ENCODE measurements at regions not wholly inside any gene's neighbourhood (a gene's known extent, or its start where the extent isn't known, plus 50 kb on each side); places are given as distances from the start of the nearest gene placed in this dataset.

GRCh38 chr3:107990926-107991325, 99.9 kb downstream of the CD47 start:
- Mint-ChIP-seq H3K4me1 (peaks cover 0 to 2% of the 10 kb centered on the region in 2 experiments; a peak in 2 of 4 replicates), H3K4me3 (no peak overlapping the region), H3K27me3 (ENCODE audit: low read depth) (peaks cover 2% of the 10 kb centered on the region), H3K27ac (no peak overlapping the region), H3K9me3 (no peaks in the 10 kb centered on the region), H3K36me3 (ENCODE audit: insufficient read depth in 1 of 3, low read depth in 3 of 3) (no peaks in the 10 kb centered on the region)
- no peak for DNase-seq
- Histone ChIP-seq H4K8ac (replicated peaks; ENCODE audit: insufficient read length, low read depth, low read length) (no peak overlapping the region), H2BK120ac (ENCODE audit: low read depth, low read length, poor library complexity, severe bottlenecking) (no peak overlapping the region), H3K79me1 (ENCODE audit: insufficient read depth, low read depth, low read length, poor library complexity, severe bottlenecking) (no peaks in the 10 kb centered on the region), H3K4me2 (ENCODE audit: insufficient read depth, insufficient read length, low read length) (no peak overlapping the region), H3K9ac (ENCODE audit: extremely low read depth, insufficient read length, low read length) (no peak overlapping the region), H2BK20ac (ENCODE audit: low read depth, low read length, poor library complexity, severe bottlenecking) (no peak overlapping the region), H2AFZ (ENCODE audit: low read length) (no peak overlapping the region), H2BK5ac (ENCODE audit: insufficient read length, low read length) (no peak overlapping the region), H3K23me2 (ENCODE audit: insufficient read length, low read depth, low read length, poor library complexity, severe bottlenecking) (no peaks in the 10 kb centered on the region), H3K14ac (ENCODE audit: insufficient read depth, low read length) (no peak overlapping the region), H3K23ac (ENCODE audit: insufficient read length, low read depth, low read length) (no peak overlapping the region), H3K27me3 (ENCODE audit: insufficient read depth, low read length) (no peaks in the 10 kb centered on the region), H3K79me2 (ENCODE audit: insufficient read depth, low read length) (no peaks in the 10 kb centered on the region), H3K18ac (ENCODE audit: insufficient read length, low read depth, low read length) (no peak overlapping the region), H2BK15ac (ENCODE audit: low read depth, low read length) (no peak overlapping the region), H2AK5ac (ENCODE audit: insufficient read length, low read length) (no peak overlapping the region), H3K4me1 (ENCODE audit: insufficient read depth, low read length) (no peaks in the 10 kb centered on the region; the same call in 1 of the 2 replicates), H3K4ac (ENCODE audit: low read depth, low read length) (no peak overlapping the region), H4K91ac (ENCODE audit: insufficient read length, low read depth, low read length) (no peak overlapping the region), H4K20me1 (ENCODE audit: control insufficient read depth, insufficient read depth, insufficient read length) (no peaks in the 10 kb centered on the region), H3K27ac (ENCODE audit: insufficient read length, low read depth, low read length) (no peak overlapping the region), H3K56ac (ENCODE audit: insufficient read length, low read depth, low read length) (no peak overlapping the region), H4K5ac (ENCODE audit: insufficient read length, low read depth, low read length) (no peak overlapping the region), H3K9me3 (ENCODE audit: control insufficient read depth, low read depth, low read length) (no peaks in the 10 kb centered on the region), H3T11ph (ENCODE audit: low read length) (no peak overlapping the region), H2BK12ac (ENCODE audit: insufficient read length, low read depth, low read length) (no peak overlapping the region)
- no CpG with 5 or more reads among the region's 5 CpGs for WGBS (ENCODE audit: extremely low coverage, insufficient read length, low lambda C conversion rate)
- no peak for TF ChIP-seq CTCF (conservative IDR thresholded peaks at IDR 0.05)

All from H9 (cell line).